Neural cell (in vitro differentiated cells): ENCODE measurements at regions not wholly inside any gene's neighbourhood (a gene's known extent, or its start where the extent isn't known, plus 50 kb on each side); places are given as distances from the start of the nearest gene placed in this dataset.

Experiments
- CTCF ChIP-seq: fragments of 450-650 bp; IDR thresholded peaks from 2 replicates; pipeline ENCODE4 v1.5.1; 2014; ENCODE audit warnings: antibody characterized with exemption, mild to moderate bottlenecking, moderate library complexity; ENCODE audit not compliant: poor library complexity, severe bottlenecking
- EZH2 ChIP-seq: fragments of 200-600, 300-800 bp; shearing (Covaris generic), sonication (generic); IDR thresholded peaks from 2 replicates; pipeline ENCODE4 v1.6.1; 2014; ENCODE audit warnings: antibody characterized with exemption, low read length, borderline replicate concordance, mild to moderate bottlenecking; ENCODE audit not compliant: insufficient read depth, poor library complexity, severe bottlenecking
- POLR2AphosphoS5 ChIP-seq: IDR thresholded peaks from 2 replicates; pipeline ENCODE4 v1.6.1; 2012
- RAD21 ChIP-seq: fragments of 450-650 bp; conservative IDR thresholded peaks from 2 replicates; pipeline ENCODE4 v1.6.1; 2014; ENCODE audit warnings: antibody characterized with exemption, mild to moderate bottlenecking, moderate library complexity
- REST ChIP-seq: IDR thresholded peaks from 2 replicates; pipeline ENCODE4 v1.6.1; 2012; ENCODE audit warnings: borderline replicate concordance
- TAF1 ChIP-seq: IDR thresholded peaks from 2 replicates; pipeline ENCODE4 v1.6.1; 2012; ENCODE audit warnings: low read depth

- TF ChIP-seq TAF1 (no peak), CTCF (no peak), POLR2AphosphoS5 (peak; percentile 74), REST (peak; percentile 88), RAD21 (peak; percentile 26), EZH2 (no peak)
Measured at GRCh38 chr1:106456832-106457231, 599.6 kb upstream of the PRMT6 start.
